IMR-90 (cell line): ENCODE measurements at regions not wholly inside any gene's neighbourhood (a gene's known extent, or its start where the extent isn't known, plus 50 kb on each side); places are given as distances from the start of the nearest gene placed in this dataset.

Source experiments
- ATAC-seq: fragments of 200-7000 bp; cut with Tn5 transposase; 2 replicates; pipeline ENCODE4 v1.9.1; 2020; ENCODE audit warnings: low read depth, mild to moderate bottlenecking, moderate library complexity
- BruUV-seq: library from RNA; stranded (reverse); fragments of 400-500 nt; replicated peaks from 2 replicates; lab custom pipeline; 2021; lab: Mats Ljungman, UMichigan
- CTCF ChIA-PET: fragments of 300-600 bp; formaldehyde crosslinking; extraction: SDS; loops from one replicate; lab custom pipeline; 2021; ENCODE audit warnings: antibody characterized with exemption; lab: Yijun Ruan, JAX
- POLR2A ChIA-PET: fragments of 300-600 bp; sonication (Branson Sonifier 250); formaldehyde crosslinking; loops from one replicate; lab custom pipeline; 2022; ENCODE audit warnings: antibody characterized with exemption; ENCODE audit not compliant: unreplicated experiment; lab: Charles Lee
- DNase-seq: peaks from one replicate; pipeline ENCODE4 v3.0.0; 2013
- H2AFZ ChIP-seq: replicated peaks from 2 replicates; pipeline ENCODE3; 2013; ENCODE audit warnings: low read length, mild to moderate bottlenecking; ENCODE audit not compliant: poor library complexity
- H2AK5ac ChIP-seq: 2 replicates; pipeline ENCODE4 v1.6.1; 2013; ENCODE audit warnings: low read depth, low read length, inconsistent platforms
- H2AK9ac ChIP-seq: replicated peaks from 2 replicates; pipeline ENCODE3; 2013; ENCODE audit warnings: mild to moderate bottlenecking, low read depth, low read length, moderate library complexity; ENCODE audit not compliant: poor library complexity
- H2BK120ac ChIP-seq: 2 replicates; pipeline ENCODE4 v1.6.1; 2013; ENCODE audit warnings: low read depth, low read length, inconsistent platforms
- H2BK15ac ChIP-seq: 3 replicates; pipeline ENCODE4 v1.6.1; 2013; ENCODE audit warnings: low read depth, low read length, inconsistent platforms
- H2BK20ac ChIP-seq: 2 replicates; pipeline ENCODE4 v1.6.1; 2013; ENCODE audit warnings: low read depth, mild to moderate bottlenecking, inconsistent platforms, low read length, moderate library complexity
- H2BK5ac ChIP-seq: 2 replicates; pipeline ENCODE4 v1.6.1; 2013; ENCODE audit warnings: mild to moderate bottlenecking, low read depth, low read length, inconsistent platforms; ENCODE audit not compliant: poor library complexity, severe bottlenecking
- H3K14ac ChIP-seq: replicated peaks from 2 replicates; pipeline ENCODE4 v1.6.1; 2013; ENCODE audit warnings: low read depth, low read length, inconsistent platforms
- H3K18ac ChIP-seq: 2 replicates; pipeline ENCODE4 v1.6.1; 2013; ENCODE audit warnings: low read depth, low read length, control low read depth
- H3K23ac ChIP-seq: 2 replicates; pipeline ENCODE4 v1.6.1; 2013; ENCODE audit warnings: low read depth, low read length, inconsistent platforms
- H3K27ac ChIP-seq: 2 replicates; pipeline ENCODE4 v1.5.1; 2013; ENCODE audit warnings: mild to moderate bottlenecking, control low read depth, low read length; ENCODE audit not compliant: insufficient read depth
- H3K27me3 ChIP-seq: 2 replicates; pipeline ENCODE4 v1.6.1; 2013; ENCODE audit warnings: low read length; ENCODE audit not compliant: control insufficient read depth, insufficient read depth
- H3K36me3 ChIP-seq: 2 replicates; pipeline ENCODE4 v1.6.1; 2013; ENCODE audit warnings: low read length, mixed read lengths; ENCODE audit not compliant: control insufficient read depth, insufficient read depth
- H3K4ac ChIP-seq: 2 replicates; pipeline ENCODE4 v1.6.1; 2013; ENCODE audit warnings: low read depth, low read length, inconsistent platforms
- H3K4me1 ChIP-seq: 2 replicates; pipeline ENCODE4 v1.6.1; 2013; ENCODE audit warnings: low read length, mixed read lengths; ENCODE audit not compliant: control insufficient read depth, insufficient read depth
- H3K4me2 ChIP-seq: 2 replicates; pipeline ENCODE4 v1.6.1; 2013; ENCODE audit warnings: low read depth, mild to moderate bottlenecking, control low read depth, low read length, moderate library complexity
- H3K4me3 ChIP-seq: 2 replicates; pipeline ENCODE4 v1.5.1; 2013; ENCODE audit warnings: low read depth, mild to moderate bottlenecking, control low read depth, low read length, moderate library complexity; ENCODE audit not compliant: insufficient read depth
- H3K56ac ChIP-seq: 2 replicates; pipeline ENCODE4 v1.6.1; 2013; ENCODE audit warnings: low read length, inconsistent platforms; ENCODE audit not compliant: insufficient read depth; ENCODE audit errors: extremely low read depth
- H3K79me1 ChIP-seq, 2 experiments: 2 replicates each; pipeline ENCODE4 v1.6.1; 2013; ENCODE audit warnings: low read length in 2 of 2, inconsistent platforms in 1 of 2, low read depth in 1 of 2
- H3K9ac ChIP-seq: 2 replicates; pipeline ENCODE4 v1.6.1; 2013; ENCODE audit warnings: low read depth, low read length, control low read depth
- H3K9me1 ChIP-seq: 2 replicates; pipeline ENCODE4 v1.6.1; 2013; ENCODE audit warnings: low read length, inconsistent platforms; ENCODE audit not compliant: insufficient read depth
- H3K9me3 ChIP-seq: 2 replicates; pipeline ENCODE4 v1.6.1; 2013; ENCODE audit warnings: low read length; ENCODE audit not compliant: control insufficient read depth, insufficient read depth
- H4K20me1 ChIP-seq: 2 replicates; pipeline ENCODE4 v1.6.1; 2013; ENCODE audit warnings: low read length, inconsistent platforms; ENCODE audit not compliant: insufficient read depth
- H4K5ac ChIP-seq: 2 replicates; pipeline ENCODE4 v1.6.1; 2013; ENCODE audit warnings: mild to moderate bottlenecking, low read depth, low read length, control low read depth
- H4K8ac ChIP-seq, 2 experiments: 2 replicates each; pipeline ENCODE4 v1.6.1; 2013; ENCODE audit warnings: low read depth in 2 of 2, low read length in 2 of 2, control low read depth in 1 of 2, inconsistent platforms in 1 of 2
- H4K91ac ChIP-seq: 2 replicates; pipeline ENCODE4 v1.6.1; 2013; ENCODE audit warnings: low read depth, low read length, inconsistent platforms; ENCODE audit not compliant: insufficient read depth
- CEBPB ChIP-seq: IDR thresholded peaks from 2 replicates; pipeline ENCODE4 v1.6.1; 2012; ENCODE audit warnings: low read depth, low read length, improper control_type of control experiment
- FOS ChIP-seq: fragments of 150-350 bp; IDR thresholded peaks from 2 replicates; pipeline ENCODE4 v1.6.1; 2016; ENCODE audit warnings: low read depth, low read length
- MXI1 ChIP-seq: IDR thresholded peaks from 2 replicates; pipeline ENCODE4 v1.6.1; 2012; ENCODE audit warnings: low read depth, mild to moderate bottlenecking, low read length, moderate library complexity, borderline replicate concordance
- RCOR1 ChIP-seq: IDR thresholded peaks from 2 replicates; pipeline ENCODE4 v1.6.1; 2012; ENCODE audit warnings: mild to moderate bottlenecking, low read length, improper control_type of control experiment; ENCODE audit not compliant: insufficient replicate concordance
- RFX5 ChIP-seq: IDR thresholded peaks from 2 replicates; pipeline ENCODE4 v1.8.0; 2012; ENCODE audit warnings: low read depth, mild to moderate bottlenecking, low read length, moderate library complexity
- USF2 ChIP-seq: fragments of 150-350 bp; IDR thresholded peaks from 2 replicates; pipeline ENCODE4 v1.6.1; 2017; ENCODE audit warnings: mild to moderate bottlenecking, antibody characterized with exemption, low read length, low read depth
- WGBS, 2 experiments: methylation state at CpG; one replicate each; pipeline versions ENCODE4 v1.1.5 to v1.1.7; 2013; ENCODE audit warnings: missing lambda C conversion rate in 2 of 2; ENCODE audit not compliant: insufficient read length in 1 of 2; ENCODE audit errors: extremely low coverage in 2 of 2; 5-methylcytosine and 5-hydroxymethylcytosine counted together
- dilution Hi-C: fragments of 300-500 bp; cut with HindIII; formaldehyde crosslinking; loops from one replicate; pipeline ENCODE4 v1.14.3; 2018; ENCODE audit warnings: low sequenced_read_pairs; ENCODE audit not compliant: unreplicated experiment
- in situ Hi-C: fragments of 300-500 bp; cut with MboI; formaldehyde crosslinking; loops from 3 replicates; pipeline ENCODE4 v1.14.3; 2019; ENCODE audit warnings: low sequenced_read_pairs, inconsistent platforms, mixed read lengths
- intact Hi-C: fragments of 100-400 bp; cut with micrococcal nuclease; formaldehyde crosslinking; loops from 2 replicates; pipeline ENCODE4 v1.10.0; 2022

GRCh38 chr5:54700986-54701578, 183.5 kb downstream of the SNX18 start (continued):
- no peak for TF ChIP-seq RFX5
- peak; percentile 56; the same call in 1 of the 2 replicates for TF ChIP-seq FOS

- no peaks in the 10 kb centered on the region for H3K27me3 ChIP-seq
- no peak overlapping the region for H3K4me3 ChIP-seq
- peak overlapping the region; percentile 84 for H3K18ac ChIP-seq
- peak overlapping the region; percentile 67 for H3K4ac ChIP-seq
- dilution Hi-C loops, result no loop called here
- H4K91ac ChIP-seq, result peak overlapping the region; percentile 78
- peak overlapping the region; percentile 17 for H3K4me2 ChIP-seq
- H3K79me1 ChIP-seq, result peaks cover 2 to 40% of the 10 kb centered on the region in 2 experiments; a peak in 2 of 4 replicates
- H2BK120ac ChIP-seq, result peak overlapping the region; percentile 74; the same call in 1 of the 2 replicates
- no peaks in the 10 kb centered on the region for H4K20me1 ChIP-seq
- DNase-seq (no peak), ATAC-seq (no peak)
- H2AK5ac ChIP-seq, result peak overlapping the region; percentile 75; the same call in 1 of the 2 replicates
- no peaks in the 10 kb centered on the region for H3K9me3 ChIP-seq
- H3K14ac ChIP-seq, result peak overlapping the region; percentile 57
- peak overlapping the region; percentile 36; the same call in 1 of the 2 replicates for H3K23ac ChIP-seq
- H2AK9ac ChIP-seq, result peak overlapping the region; percentile 58
- no peak overlapping the region for H3K56ac ChIP-seq
- H4K5ac ChIP-seq, result peak overlapping the region; percentile 88
- H3K27ac ChIP-seq, result peak overlapping the region; percentile 73
- H3K4me1 ChIP-seq, result peaks cover 17% of the 10 kb centered on the region
- peak overlapping the region; percentile 69; the same call in 2 of the 3 replicates for H2BK15ac ChIP-seq
- no peak overlapping the region; the same call in 1 of the 2 replicates for H3K9ac ChIP-seq
- TF ChIP-seq MXI1 (no peak), USF2 (no peak), RCOR1 (no peak), CEBPB (no peak)
- intact Hi-C loops, result loop anchor here (2.0 kb wide), 1 partner anchor 14 kb away; no protein-coding TSS in a partner anchor
- no TSS peak for BruUV-seq
- H2BK20ac ChIP-seq, result peak overlapping the region; percentile 35
- ChIA-PET POLR2A (no interaction called here), CTCF (interaction anchor here (0.5 kb wide), 1 partner anchor 199 kb away, joined by 3 read pairs; no protein-coding TSS in a partner anchor)
- peak overlapping the region; percentile 68 for H2BK5ac ChIP-seq
- WGBS, 2 experiments, result 50% methylated on average over 1 of the region's 4 CpGs; no CpG with 5 or more reads in 1 of the 2 experiments
- peaks cover 14% of the 10 kb centered on the region for H3K9me1 ChIP-seq
- in situ Hi-C loops, result no loop called here
- peak overlapping the region; percentile 68 for H2AFZ ChIP-seq
- H3K36me3 ChIP-seq, result no peaks in the 10 kb centered on the region
- peak overlapping the region; percentile 23 to 67; a peak in 3 of 4 replicates for H4K8ac ChIP-seq
Observed at GRCh38 chr5:54696931-54697330, 179.4 kb downstream of the SNX18 start.
